Astrocyte of the hippocampus (primary cell): ENCODE measurements at regions not wholly inside any gene's neighbourhood (a gene's known extent, or its start where the extent isn't known, plus 50 kb on each side); places are given as distances from the start of the nearest gene placed in this dataset.
"Not testable (repeated sequence)": the region's sequence is repeated elsewhere in the genome, so short reads cannot be mapped to it uniquely, and the experiment has no call there.

Source experiments
- DNase-seq: peaks from one replicate; pipeline ENCODE4 v3.0.0; 2011; ENCODE audit warnings: low read depth, low spot score

GRCh38 chr4:77366876-77367275 lies 209.9 kb downstream of the CCNG2 start:
- DNase-seq, result not testable (repeated sequence)

GRCh38 chr4:77367638-77368037 lies 210.6 kb downstream of the CCNG2 start:
- DNase-seq, result no peak

- no peak for DNase-seq
Measured at GRCh38 chr4:77372375-77372774, 215.4 kb downstream of the CCNG2 start.

GRCh38 chr4:77375866-77376607 lies 219.0 kb downstream of the CCNG2 start:
- no peak for DNase-seq

GRCh38 chr4:77376788-77377460 lies 219.9 kb downstream of the CCNG2 start:
- no peak for DNase-seq

- no peak for DNase-seq
Measured at GRCh38 chr4:77384094-77384493, 221.5 kb upstream of the CXCL13 start.

GRCh38 chr4:77385124-77385969 lies 220.3 kb upstream of the CXCL13 start:
- DNase-seq, result peak; percentile 83

GRCh38 chr4:77393996-77394395 lies 211.6 kb upstream of the CXCL13 start:
- no peak for DNase-seq

- no peak for DNase-seq
Measured at GRCh38 chr4:77395481-77395880, 210.1 kb upstream of the CXCL13 start.

GRCh38 chr4:77398256-77398655 lies 207.4 kb upstream of the CXCL13 start:
- DNase-seq, result no peak

GRCh38 chr4:77399831-77400230 lies 205.8 kb upstream of the CXCL13 start:
- DNase-seq, result no peak

GRCh38 chr4:77413766-77414165 lies 191.9 kb upstream of the CXCL13 start:
- no peak for DNase-seq

- DNase-seq, result no peak
Measured at GRCh38 chr4:77415689-77416088, 189.9 kb upstream of the CXCL13 start.

GRCh38 chr4:77418333-77418732 lies 187.3 kb upstream of the CXCL13 start:
- peak; percentile 19 for DNase-seq

GRCh38 chr4:77430847-77431246 lies 174.8 kb upstream of the CXCL13 start:
- DNase-seq, result no peak

GRCh38 chr4:77431546-77431945 lies 174.1 kb upstream of the CXCL13 start:
- no peak for DNase-seq

- no peak for DNase-seq
Measured at GRCh38 chr4:77432717-77433417, 172.8 kb upstream of the CXCL13 start.

GRCh38 chr4:77433418-77433733 lies 172.2 kb upstream of the CXCL13 start:
- peak; percentile 58 for DNase-seq

GRCh38 chr4:77434299-77435092 lies 171.1 kb upstream of the CXCL13 start:
- DNase-seq, result no peak

- DNase-seq, result no peak
Measured at GRCh38 chr4:77437079-77437478, 168.5 kb upstream of the CXCL13 start.

- DNase-seq, result no peak
Measured at GRCh38 chr4:77438549-77438948, 167.1 kb upstream of the CXCL13 start.
